HepG2 (cell line): ENCODE measurements at regions not wholly inside any gene's neighbourhood (a gene's known extent, or its start where the extent isn't known, plus 50 kb on each side); places are given as distances from the start of the nearest gene placed in this dataset.

Experiments used
- ATF7 ChIP-seq, 2 experiments: fragments of 450-650 bp in 1 of 2; sonication (generic) in 1 of 2; formaldehyde crosslinking in 1 of 2; IDR thresholded peaks; 2 replicates each; pipeline versions ENCODE4 v1.4.0 to v1.6.1; 2016 to 2020; ENCODE audit warnings: antibody characterized with exemption in 1 of 2, mild to moderate bottlenecking in 1 of 2, missing genetic modification reagents in 1 of 2
- NCOR1 ChIP-seq: fragments of 200-600 bp; sonication (generic); IDR thresholded peaks from 2 replicates; pipeline ENCODE4 v1.7.0; 2017; ENCODE audit warnings: antibody characterized with exemption, low read length, borderline replicate concordance
- PITX1 ChIP-seq: sonication (generic); formaldehyde crosslinking; IDR thresholded peaks from 2 replicates; pipeline ENCODE4 v1.5.1; 2020; ENCODE audit warnings: mild to moderate bottlenecking, missing genetic modification reagents
- PRMT3 ChIP-seq: sonication (generic); formaldehyde crosslinking; IDR thresholded peaks from 2 replicates; pipeline ENCODE4 v1.8.1; 2022; ENCODE audit warnings: low read depth, mild to moderate bottlenecking, moderate library complexity, missing genetic modification reagents, borderline replicate concordance
- SALL1 ChIP-seq: sonication (generic); formaldehyde crosslinking; IDR thresholded peaks from 2 replicates; pipeline ENCODE4 v1.8.0; 2022; ENCODE audit warnings: mild to moderate bottlenecking, missing genetic modification reagents
- SCMH1 ChIP-seq: sonication (generic); formaldehyde crosslinking; IDR thresholded peaks from 2 replicates; pipeline ENCODE4 v1.9.0; 2021; ENCODE audit warnings: missing genetic modification reagents, mild to moderate bottlenecking, borderline replicate concordance
- SNAPC2 ChIP-seq: sonication (generic); formaldehyde crosslinking; IDR thresholded peaks from 2 replicates; pipeline ENCODE4 v1.8.1; 2022; ENCODE audit warnings: mild to moderate bottlenecking, missing genetic modification reagents
- SRY ChIP-seq: sonication (generic); formaldehyde crosslinking; IDR thresholded peaks from 2 replicates; pipeline ENCODE4 v1.8.0; 2022; ENCODE audit warnings: mild to moderate bottlenecking, missing genetic modification reagents
- ZMYM3 ChIP-seq: sonication (generic); formaldehyde crosslinking; IDR thresholded peaks from 2 replicates; pipeline ENCODE4 v1.5.1; 2020; ENCODE audit warnings: mild to moderate bottlenecking, missing genetic modification reagents
- ZNF33A ChIP-seq: sonication (generic); formaldehyde crosslinking; IDR thresholded peaks from 2 replicates; pipeline ENCODE4 v1.5.1; 2020; ENCODE audit warnings: missing genetic modification reagents, mild to moderate bottlenecking, moderate library complexity, borderline replicate concordance
- ZNF44 ChIP-seq: sonication (generic); formaldehyde crosslinking; IDR thresholded peaks from 2 replicates; pipeline ENCODE4 v1.5.1; 2020; ENCODE audit warnings: mild to moderate bottlenecking, missing genetic modification reagents
- ZNF558 ChIP-seq: sonication (generic); formaldehyde crosslinking; IDR thresholded peaks from 2 replicates; pipeline ENCODE4 v1.9.0; 2022; ENCODE audit warnings: mild to moderate bottlenecking, missing genetic modification reagents, borderline replicate concordance
- ZNF766 ChIP-seq: sonication (generic); formaldehyde crosslinking; IDR thresholded peaks from 2 replicates; pipeline ENCODE4 v1.5.0; 2020; ENCODE audit warnings: missing genetic modification reagents, borderline replicate concordance
- ZNF788 ChIP-seq: sonication (generic); formaldehyde crosslinking; IDR thresholded peaks from 2 replicates; pipeline ENCODE4 v1.5.0; 2020; ENCODE audit warnings: mild to moderate bottlenecking, missing genetic modification reagents, borderline replicate concordance
- TF ChIP-seq, protein P1 (sequence below): sonication (generic); formaldehyde crosslinking; IDR thresholded peaks from 2 replicates; pipeline ENCODE4 v1.8.1; 2023; ENCODE audit warnings: mild to moderate bottlenecking, moderate library complexity, missing genetic modification reagents
- TF ChIP-seq, protein P2 (sequence below): sonication (generic); formaldehyde crosslinking; IDR thresholded peaks from 2 replicates; pipeline ENCODE4 v1.4.0; 2020; ENCODE audit warnings: mild to moderate bottlenecking, missing genetic modification reagents
- TF ChIP-seq, protein P3 (sequence below): sonication (generic); formaldehyde crosslinking; conservative IDR thresholded peaks from 2 replicates; pipeline ENCODE4 v1.4.0; 2020; ENCODE audit warnings: missing genetic modification reagents
- TF ChIP-seq, protein P4 (sequence below): sonication (generic); formaldehyde crosslinking; IDR thresholded peaks from 2 replicates; pipeline ENCODE4 v1.8.1; 2023; ENCODE audit warnings: missing genetic modification reagents, inconsistent platforms, borderline replicate concordance
- TF ChIP-seq, protein P5 (sequence below): sonication (generic); formaldehyde crosslinking; IDR thresholded peaks from 2 replicates; pipeline ENCODE4 v1.4.0; 2020; ENCODE audit warnings: low read depth, mild to moderate bottlenecking, missing genetic modification reagents

DNA sequence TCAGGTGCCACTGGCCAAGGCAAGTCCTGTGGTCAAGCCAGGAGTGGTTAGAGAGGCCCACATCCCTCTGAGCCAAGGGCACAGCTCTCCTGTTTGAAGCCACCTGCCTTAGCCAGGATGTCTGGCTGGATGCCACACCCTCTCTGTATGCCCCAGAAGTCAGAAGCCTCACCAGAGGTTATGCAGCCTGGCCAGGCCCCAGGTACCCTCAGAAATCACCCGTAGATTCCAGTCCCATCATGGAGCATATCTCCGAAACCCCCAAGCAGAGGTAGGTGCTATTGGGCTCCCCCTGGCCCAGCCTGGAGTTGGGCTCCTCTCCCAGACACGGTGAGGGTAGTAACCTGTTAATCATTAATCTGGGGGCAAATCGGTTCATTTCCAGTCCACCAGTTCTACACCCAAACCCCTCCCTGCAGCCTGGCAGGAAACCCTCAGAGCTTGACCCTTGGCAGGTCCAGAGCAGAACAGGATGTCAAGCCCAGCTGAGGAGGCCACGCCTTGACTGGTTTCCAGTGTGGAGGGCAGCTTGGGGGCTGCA, 60.6 kb upstream of the TMEM97 start (continued):
- TF ChIP-seq, protein P1, sequence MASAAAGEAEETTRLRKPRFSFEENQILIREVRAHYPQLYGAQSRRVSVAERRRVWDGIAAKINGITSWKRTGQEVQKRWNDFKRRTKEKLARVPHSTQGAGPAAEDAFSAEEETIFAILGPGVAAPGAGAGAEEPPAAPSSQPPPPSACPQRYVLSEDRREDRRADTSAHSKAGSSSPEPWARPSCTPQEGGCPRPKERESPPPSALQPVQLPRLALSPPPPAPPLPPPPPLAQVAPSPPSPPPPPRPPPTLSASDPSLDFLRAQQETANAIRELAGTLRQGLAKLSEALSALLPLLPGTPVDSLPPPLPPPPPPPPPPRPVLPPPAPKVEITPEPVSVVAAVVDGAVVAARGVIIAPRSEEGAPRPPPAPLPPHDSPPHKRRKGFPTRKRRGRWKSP (CRISPR knock-in tag) = 0 out of 2 replicates have a peak, but pooled peaks have one; percentile 46
- TF ChIP-seq ZNF788 (CRISPR knock-in tag) = no peak; the same call in 1 of the 2 replicates
- TF ChIP-seq PRMT3 = no peak
- no peak for TF ChIP-seq ZNF766 (CRISPR knock-in tag)
- TF ChIP-seq SRY (CRISPR knock-in tag) = no peak
- no peak for TF ChIP-seq ZNF33A
- TF ChIP-seq SNAPC2 (CRISPR knock-in tag) = no peak
- TF ChIP-seq, protein P2, sequence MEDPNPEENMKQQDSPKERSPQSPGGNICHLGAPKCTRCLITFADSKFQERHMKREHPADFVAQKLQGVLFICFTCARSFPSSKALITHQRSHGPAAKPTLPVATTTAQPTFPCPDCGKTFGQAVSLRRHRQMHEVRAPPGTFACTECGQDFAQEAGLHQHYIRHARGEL (CRISPR knock-in tag) = no peak
- TF ChIP-seq, protein P3, sequence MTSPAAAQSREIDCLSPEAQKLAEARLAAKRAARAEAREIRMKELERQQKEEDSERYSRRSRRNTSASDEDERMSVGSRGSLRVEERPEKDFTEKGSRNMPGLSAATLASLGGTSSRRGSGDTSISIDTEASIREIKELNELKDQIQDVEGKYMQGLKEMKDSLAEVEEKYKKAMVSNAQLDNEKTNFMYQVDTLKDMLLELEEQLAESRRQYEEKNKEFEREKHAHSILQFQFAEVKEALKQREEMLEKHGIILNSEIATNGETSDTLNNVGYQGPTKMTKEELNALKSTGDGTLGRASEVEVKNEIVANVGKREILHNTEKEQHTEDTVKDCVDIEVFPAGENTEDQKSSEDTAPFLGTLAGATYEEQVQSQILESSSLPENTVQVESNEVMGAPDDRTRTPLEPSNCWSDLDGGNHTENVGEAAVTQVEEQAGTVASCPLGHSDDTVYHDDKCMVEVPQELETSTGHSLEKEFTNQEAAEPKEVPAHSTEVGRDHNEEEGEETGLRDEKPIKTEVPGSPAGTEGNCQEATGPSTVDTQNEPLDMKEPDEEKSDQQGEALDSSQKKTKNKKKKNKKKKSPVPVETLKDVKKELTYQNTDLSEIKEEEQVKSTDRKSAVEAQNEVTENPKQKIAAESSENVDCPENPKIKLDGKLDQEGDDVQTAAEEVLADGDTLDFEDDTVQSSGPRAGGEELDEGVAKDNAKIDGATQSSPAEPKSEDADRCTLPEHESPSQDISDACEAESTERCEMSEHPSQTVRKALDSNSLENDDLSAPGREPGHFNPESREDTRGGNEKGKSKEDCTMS (CRISPR knock-in tag) = no peak
- TF ChIP-seq PITX1 (CRISPR knock-in tag) = no peak
- no peak for TF ChIP-seq ATF7 (IDR thresholded peaks at IDR 0.05)
- no peak for TF ChIP-seq ATF7 (CRISPR knock-in tag; IDR thresholded peaks at IDR 0.05)
- no peak for TF ChIP-seq ZNF44
- peak; percentile 35 for TF ChIP-seq SALL1 (CRISPR knock-in tag)
- peak; percentile 26; the same call in 1 of the 2 replicates for TF ChIP-seq NCOR1
- TF ChIP-seq ZNF558 (CRISPR knock-in tag) = no peak
- TF ChIP-seq, protein P4, sequence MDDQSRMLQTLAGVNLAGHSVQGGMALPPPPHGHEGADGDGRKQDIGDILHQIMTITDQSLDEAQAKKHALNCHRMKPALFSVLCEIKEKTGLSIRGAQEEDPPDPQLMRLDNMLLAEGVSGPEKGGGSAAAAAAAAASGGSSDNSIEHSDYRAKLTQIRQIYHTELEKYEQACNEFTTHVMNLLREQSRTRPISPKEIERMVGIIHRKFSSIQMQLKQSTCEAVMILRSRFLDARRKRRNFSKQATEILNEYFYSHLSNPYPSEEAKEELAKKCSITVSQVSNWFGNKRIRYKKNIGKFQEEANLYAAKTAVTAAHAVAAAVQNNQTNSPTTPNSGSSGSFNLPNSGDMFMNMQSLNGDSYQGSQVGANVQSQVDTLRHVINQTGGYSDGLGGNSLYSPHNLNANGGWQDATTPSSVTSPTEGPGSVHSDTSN (CRISPR knock-in tag) = no peak
- TF ChIP-seq, protein P5, sequence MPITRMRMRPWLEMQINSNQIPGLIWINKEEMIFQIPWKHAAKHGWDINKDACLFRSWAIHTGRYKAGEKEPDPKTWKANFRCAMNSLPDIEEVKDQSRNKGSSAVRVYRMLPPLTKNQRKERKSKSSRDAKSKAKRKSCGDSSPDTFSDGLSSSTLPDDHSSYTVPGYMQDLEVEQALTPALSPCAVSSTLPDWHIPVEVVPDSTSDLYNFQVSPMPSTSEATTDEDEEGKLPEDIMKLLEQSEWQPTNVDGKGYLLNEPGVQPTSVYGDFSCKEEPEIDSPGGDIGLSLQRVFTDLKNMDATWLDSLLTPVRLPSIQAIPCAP = no peak
- no peak for TF ChIP-seq SCMH1 (CRISPR knock-in tag)
- TF ChIP-seq ZMYM3 (CRISPR knock-in tag) = no peak
